GM19452 (cell line): ENCODE measurements at regions not wholly inside any gene's neighbourhood (a gene's known extent, or its start where the extent isn't known, plus 50 kb on each side); places are given as distances from the start of the nearest gene placed in this dataset.
"Not testable (repeated sequence)": the region's sequence is repeated elsewhere in the genome, so short reads cannot be mapped to it uniquely, and the experiment has no call there.

ENCODE experiments used
- ATAC-seq: cut with Tn5 transposase; IDR thresholded peaks from one replicate; pipeline ENCODE4 v1.9.1; 2021; ENCODE audit not compliant: unreplicated experiment

- not testable (repeated sequence) for ATAC-seq
Observed at GRCh38 chr5:34261020-34261419, 218.0 kb upstream of the C1QTNF3 start.

- not testable (repeated sequence) for ATAC-seq
Observed at GRCh38 chr5:34266151-34266550, 223.1 kb upstream of the C1QTNF3 start.

- ATAC-seq: not testable (repeated sequence)
Observed at GRCh38 chr5:34296759-34297158, 253.7 kb upstream of the C1QTNF3 start.

- not testable (repeated sequence) for ATAC-seq
Observed at GRCh38 chr5:34329201-34329600, 286.2 kb upstream of the C1QTNF3 start.

GRCh38 chr5:34329611-34330108 lies 286.6 kb upstream of the C1QTNF3 start:
- ATAC-seq: not testable (repeated sequence)

- not testable (repeated sequence) for ATAC-seq
Observed at GRCh38 chr5:34331928-34332454, 289.0 kb upstream of the C1QTNF3 start.

GRCh38 chr5:34339408-34340001 lies 296.5 kb upstream of the C1QTNF3 start:
- not testable (repeated sequence) for ATAC-seq

GRCh38 chr5:34354440-34354839 lies 301.7 kb upstream of the RAI14 start:
- not testable (repeated sequence) for ATAC-seq

- ATAC-seq: not testable (repeated sequence)
Observed at GRCh38 chr5:34371417-34371816, 284.7 kb upstream of the RAI14 start.

- ATAC-seq: not testable (repeated sequence)
Observed at GRCh38 chr5:34371817-34372216, 284.3 kb upstream of the RAI14 start.

GRCh38 chr5:34372739-34373138 lies 283.4 kb upstream of the RAI14 start:
- not testable (repeated sequence) for ATAC-seq

- ATAC-seq: not testable (repeated sequence)
Observed at GRCh38 chr5:34377651-34378050, 278.5 kb upstream of the RAI14 start.

GRCh38 chr5:34378498-34378897 lies 277.6 kb upstream of the RAI14 start:
- not testable (repeated sequence) for ATAC-seq

- ATAC-seq: not testable (repeated sequence)
Observed at GRCh38 chr5:34388754-34389153, 267.4 kb upstream of the RAI14 start.

GRCh38 chr5:34409373-34409772 lies 246.8 kb upstream of the RAI14 start:
- ATAC-seq: no peak

GRCh38 chr5:34410411-34411139 lies 245.6 kb upstream of the RAI14 start:
- no peak for ATAC-seq

- ATAC-seq: no peak
Observed at GRCh38 chr5:34411470-34412346, 244.4 kb upstream of the RAI14 start.

- ATAC-seq: no peak
Observed at GRCh38 chr5:34412736-34413135, 243.4 kb upstream of the RAI14 start.

GRCh38 chr5:34415559-34416198 lies 240.4 kb upstream of the RAI14 start:
- peak; percentile 100 for ATAC-seq

GRCh38 chr5:34416501-34417008 lies 239.6 kb upstream of the RAI14 start:
- no peak for ATAC-seq
